Osteocyte (in vitro differentiated cells): ENCODE measurements at regions not wholly inside any gene's neighbourhood (a gene's known extent, or its start where the extent isn't known, plus 50 kb on each side); places are given as distances from the start of the nearest gene placed in this dataset.
A peak's percentile ranks its signal among the peaks of the same experiment; 100 is the strongest.

Experiments used
- DNase-seq: peaks from one replicate; pipeline ENCODE4 v3.0.0; 2021; ENCODE audit warnings: mixed read lengths; ENCODE audit not compliant: unreplicated experiment; ENCODE audit errors: extremely low spot score
- H3K27ac Mint-ChIP-seq: one replicate; pipeline ENCODE4 v1.8.0; 2021; ENCODE audit warnings: mild to moderate bottlenecking, mixed read lengths; ENCODE audit not compliant: unreplicated experiment
- H3K27me3 Mint-ChIP-seq: one replicate; pipeline ENCODE4 v1.8.0; 2021; ENCODE audit warnings: mixed read lengths; ENCODE audit not compliant: unreplicated experiment
- H3K36me3 Mint-ChIP-seq: one replicate; pipeline ENCODE4 v1.8.0; 2021; ENCODE audit warnings: mixed read lengths; ENCODE audit not compliant: unreplicated experiment
- H3K4me1 Mint-ChIP-seq: one replicate; pipeline ENCODE4 v1.8.0; 2021; ENCODE audit warnings: mixed read lengths; ENCODE audit not compliant: unreplicated experiment
- H3K4me3 Mint-ChIP-seq: one replicate; pipeline ENCODE4 v1.8.0; 2021; ENCODE audit warnings: mild to moderate bottlenecking, moderate library complexity, mixed read lengths; ENCODE audit not compliant: unreplicated experiment
- H3K9me3 Mint-ChIP-seq: one replicate; pipeline ENCODE4 v1.8.0; 2021; ENCODE audit warnings: mixed read lengths; ENCODE audit not compliant: unreplicated experiment
- TF ChIP-seq, protein P1 (sequence below): fragments of 200-600 bp; sonication (generic); IDR thresholded peaks from 2 replicates; pipeline ENCODE4 v1.5.0; 2021; ENCODE audit warnings: antibody characterized with exemption, mild to moderate bottlenecking, moderate library complexity

DNA sequence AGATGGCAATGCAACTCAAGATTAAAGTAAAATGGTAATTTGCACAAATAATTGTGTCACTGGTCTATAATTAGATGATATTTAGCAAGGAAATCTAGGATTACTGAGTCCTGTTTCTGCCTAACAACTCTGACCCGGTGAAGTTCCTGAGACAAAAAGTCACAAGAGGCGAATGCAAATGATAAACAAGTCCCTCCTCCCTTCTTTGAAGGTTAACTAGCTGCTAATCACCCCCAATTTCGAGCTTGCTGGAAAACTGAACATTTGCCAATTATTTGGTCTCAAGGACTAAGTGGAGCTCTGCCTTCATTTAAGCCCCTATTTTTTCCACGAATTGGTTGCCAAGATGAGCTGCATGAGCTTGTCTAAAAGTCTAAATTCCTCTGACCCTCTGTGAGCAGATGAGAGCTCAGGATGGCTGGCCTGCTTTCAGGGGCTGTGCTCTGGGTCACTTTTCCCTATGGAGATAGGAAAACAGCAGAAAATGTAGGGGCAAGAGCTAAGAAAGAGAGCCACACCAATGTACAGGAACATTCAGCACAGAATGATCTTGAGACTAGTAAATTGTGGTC lies 127.3 kb downstream of the MBL2 start:
- Mint-ChIP-seq H3K4me1 (peaks cover 1% of the 10 kb centered on the region), H3K27me3 (peaks cover 7% of the 10 kb centered on the region), H3K9me3 (no peaks in the 10 kb centered on the region), H3K36me3 (no peaks in the 10 kb centered on the region), H3K27ac (no peak overlapping the region), H3K4me3 (no peak overlapping the region)
- no peak for DNase-seq
- TF ChIP-seq, protein P1, sequence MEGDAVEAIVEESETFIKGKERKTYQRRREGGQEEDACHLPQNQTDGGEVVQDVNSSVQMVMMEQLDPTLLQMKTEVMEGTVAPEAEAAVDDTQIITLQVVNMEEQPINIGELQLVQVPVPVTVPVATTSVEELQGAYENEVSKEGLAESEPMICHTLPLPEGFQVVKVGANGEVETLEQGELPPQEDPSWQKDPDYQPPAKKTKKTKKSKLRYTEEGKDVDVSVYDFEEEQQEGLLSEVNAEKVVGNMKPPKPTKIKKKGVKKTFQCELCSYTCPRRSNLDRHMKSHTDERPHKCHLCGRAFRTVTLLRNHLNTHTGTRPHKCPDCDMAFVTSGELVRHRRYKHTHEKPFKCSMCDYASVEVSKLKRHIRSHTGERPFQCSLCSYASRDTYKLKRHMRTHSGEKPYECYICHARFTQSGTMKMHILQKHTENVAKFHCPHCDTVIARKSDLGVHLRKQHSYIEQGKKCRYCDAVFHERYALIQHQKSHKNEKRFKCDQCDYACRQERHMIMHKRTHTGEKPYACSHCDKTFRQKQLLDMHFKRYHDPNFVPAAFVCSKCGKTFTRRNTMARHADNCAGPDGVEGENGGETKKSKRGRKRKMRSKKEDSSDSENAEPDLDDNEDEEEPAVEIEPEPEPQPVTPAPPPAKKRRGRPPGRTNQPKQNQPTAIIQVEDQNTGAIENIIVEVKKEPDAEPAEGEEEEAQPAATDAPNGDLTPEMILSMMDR, result no peak

DNA sequence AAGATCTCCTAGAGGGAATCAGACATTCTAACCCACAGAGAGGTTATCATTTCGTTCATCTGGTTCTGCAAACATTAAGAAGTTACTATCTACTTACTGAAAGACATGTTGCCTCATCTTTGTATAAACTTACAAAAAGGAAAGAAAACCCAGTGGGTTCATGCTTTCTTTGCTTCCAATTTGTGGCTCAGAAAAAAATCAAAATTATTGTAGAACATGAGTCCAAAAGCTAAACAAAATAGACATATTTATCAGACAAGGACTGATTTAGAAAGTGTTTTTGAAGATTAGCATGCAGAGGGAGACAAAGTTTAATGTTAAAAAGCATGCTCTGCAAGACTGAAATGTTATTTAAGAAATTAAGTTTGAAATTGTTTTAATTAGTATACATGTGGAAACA lies 123.1 kb downstream of the MBL2 start:
- Mint-ChIP-seq H3K27me3 (peaks cover 7% of the 10 kb centered on the region), H3K4me3 (no peak overlapping the region), H3K27ac (no peak overlapping the region), H3K4me1 (peaks cover 17% of the 10 kb centered on the region), H3K36me3 (no peaks in the 10 kb centered on the region), H3K9me3 (no peaks in the 10 kb centered on the region)
- no peak for DNase-seq
- TF ChIP-seq, protein P1, result no peak

DNA sequence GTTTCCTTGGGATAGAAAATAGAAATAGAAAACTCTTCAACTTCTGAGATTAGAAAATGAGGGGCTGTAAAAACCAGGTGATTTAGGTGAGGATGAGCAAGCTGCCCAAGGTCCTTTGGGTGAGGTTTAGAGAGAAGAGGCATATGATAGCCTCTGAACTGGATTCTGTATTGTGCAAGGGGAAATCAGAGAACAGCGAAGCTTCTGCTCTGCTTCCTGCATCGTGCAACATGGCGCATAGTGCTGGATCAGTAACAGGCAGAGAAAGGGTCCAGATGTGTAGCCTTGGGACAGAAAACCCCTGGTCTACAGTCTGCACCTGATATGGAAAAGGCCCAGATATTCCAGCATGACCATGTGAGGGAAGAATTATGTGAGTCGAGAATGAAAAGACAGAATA lies 121.7 kb downstream of the MBL2 start:
- H3K4me1 Mint-ChIP-seq, result peaks cover 17% of the 10 kb centered on the region
- TF ChIP-seq, protein P1, result no peak
- peaks cover 7% of the 10 kb centered on the region for H3K27me3 Mint-ChIP-seq
- no peak overlapping the region for H3K4me3 Mint-ChIP-seq
- no peak for DNase-seq
- H3K9me3 Mint-ChIP-seq, result no peaks in the 10 kb centered on the region
- H3K36me3 Mint-ChIP-seq, result no peaks in the 10 kb centered on the region
- H3K27ac Mint-ChIP-seq, result no peak overlapping the region

DNA sequence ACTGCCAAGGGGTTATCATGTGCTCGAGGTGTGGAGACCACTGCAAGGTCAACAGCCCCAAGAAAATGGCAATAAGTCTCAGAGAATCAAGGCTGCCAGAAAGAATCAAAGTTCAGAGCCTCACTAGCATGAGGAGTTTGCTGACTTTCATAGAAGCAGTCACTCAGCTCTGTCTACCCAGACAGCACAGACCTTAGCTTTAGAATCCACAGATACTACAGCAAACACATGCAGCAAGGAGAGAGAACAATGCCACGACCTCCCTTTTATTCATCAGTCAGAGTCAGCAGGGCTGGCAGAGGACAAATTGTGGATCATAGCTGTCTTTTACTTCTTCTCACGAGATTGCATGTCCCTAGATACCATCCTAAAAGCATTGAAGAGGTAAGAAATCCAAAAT lies 121.3 kb downstream of the MBL2 start:
- Mint-ChIP-seq H3K4me1 (peaks cover 17% of the 10 kb centered on the region), H3K9me3 (no peaks in the 10 kb centered on the region), H3K27ac (no peak overlapping the region), H3K27me3 (peaks cover 7% of the 10 kb centered on the region), H3K4me3 (no peak overlapping the region), H3K36me3 (no peaks in the 10 kb centered on the region)
- TF ChIP-seq, protein P1, result no peak
- no peak for DNase-seq

DNA sequence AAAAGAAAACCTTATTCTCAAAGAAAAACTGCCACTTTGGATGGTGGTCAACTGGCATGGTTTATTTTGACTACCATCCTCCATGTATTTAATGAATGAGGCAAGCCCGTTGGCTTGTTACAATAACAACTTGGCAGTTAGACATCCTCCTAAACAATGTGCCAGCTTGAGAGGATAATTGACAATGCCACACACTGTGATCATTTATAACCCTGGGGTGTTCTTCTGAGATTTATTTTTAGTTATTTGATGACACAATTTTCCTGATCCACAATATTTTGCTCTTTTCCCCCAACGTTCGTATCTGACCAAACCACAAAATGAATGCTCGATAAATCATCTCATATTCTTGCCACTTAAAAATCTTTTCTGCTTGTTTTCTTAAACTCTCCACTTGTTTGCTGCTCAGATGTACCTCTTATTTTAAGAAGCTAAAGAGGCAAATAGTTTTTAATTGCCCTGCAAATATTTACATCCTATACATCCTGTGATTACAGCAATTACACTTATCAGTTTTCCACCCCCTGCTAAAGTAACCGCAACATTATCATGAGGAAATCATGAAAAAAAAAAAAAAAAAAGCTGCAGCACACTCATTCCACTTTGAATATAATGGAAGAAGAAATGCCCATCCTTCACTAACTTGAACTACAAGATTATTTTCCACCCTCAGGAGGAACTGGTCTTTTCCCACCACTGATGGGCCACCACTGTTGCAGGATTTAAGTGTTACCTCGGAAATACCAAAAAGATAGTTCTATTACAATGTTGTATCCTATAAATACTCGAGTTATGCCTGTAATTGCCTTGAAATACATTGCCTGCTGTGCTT lies 119.9 kb downstream of the MBL2 start:
- TF ChIP-seq, protein P1, result no peak
- Mint-ChIP-seq H3K4me1 (peaks cover 17% of the 10 kb centered on the region), H3K36me3 (no peaks in the 10 kb centered on the region), H3K27ac (peak overlapping the region; percentile 12), H3K27me3 (peaks cover 7% of the 10 kb centered on the region), H3K4me3 (peak overlapping the region; percentile 7), H3K9me3 (no peaks in the 10 kb centered on the region)
- DNase-seq, result no peak
